ENCODE measurements at regions not wholly inside any gene's neighbourhood (a gene's known extent, or its start where the extent isn't known, plus 50 kb on each side); places are given as distances from the start of the nearest gene placed in this dataset.

DNA sequence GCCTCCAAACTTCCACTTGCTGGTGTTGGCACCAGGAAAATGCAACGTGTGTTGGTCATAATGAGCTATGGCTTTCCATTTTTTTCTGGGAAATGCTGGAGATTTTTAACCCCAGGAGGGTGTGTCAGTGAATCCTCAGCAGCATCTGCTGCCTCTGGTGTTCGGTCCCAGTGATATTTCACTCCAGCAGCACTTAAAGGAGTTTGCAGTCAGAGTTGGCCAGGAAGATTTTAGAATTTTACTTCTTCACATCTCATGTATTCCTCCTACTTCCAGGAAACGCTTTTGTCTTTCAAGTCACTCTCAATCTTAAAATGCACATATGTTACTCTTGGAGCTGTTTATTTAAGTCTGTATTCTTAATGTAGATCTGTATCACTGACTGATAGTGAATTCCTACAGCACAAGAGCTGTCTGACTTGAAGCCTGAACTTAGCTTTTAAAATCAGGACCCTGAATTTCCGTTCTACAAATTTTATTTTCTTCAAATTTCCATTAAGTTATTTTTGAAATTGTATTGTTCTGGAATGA is 903.4 kb upstream of the SLC10A2 start:
- Histone ChIP-seq H3K9me3 (replicated peaks in 1 of 3) (no peaks in the 10 kb centered on the region), H3K27ac (no peak overlapping the region), H3K27me3 (no peaks in the 10 kb centered on the region), H3K36me3 (replicated peaks in 1 of 2) (no peaks in the 10 kb centered on the region), H3K4me1 (replicated peaks in 1 of 2) (no peaks in the 10 kb centered on the region), H3K4me3 (no peak overlapping the region)
- intact Hi-C loops (cut with DNase I), result no loop called here
- WGBS, 4 donors, result 54 to 65% (median 62%) methylated on average over 4 of the region's 4 CpGs
- TF ChIP-seq, protein P1, sequence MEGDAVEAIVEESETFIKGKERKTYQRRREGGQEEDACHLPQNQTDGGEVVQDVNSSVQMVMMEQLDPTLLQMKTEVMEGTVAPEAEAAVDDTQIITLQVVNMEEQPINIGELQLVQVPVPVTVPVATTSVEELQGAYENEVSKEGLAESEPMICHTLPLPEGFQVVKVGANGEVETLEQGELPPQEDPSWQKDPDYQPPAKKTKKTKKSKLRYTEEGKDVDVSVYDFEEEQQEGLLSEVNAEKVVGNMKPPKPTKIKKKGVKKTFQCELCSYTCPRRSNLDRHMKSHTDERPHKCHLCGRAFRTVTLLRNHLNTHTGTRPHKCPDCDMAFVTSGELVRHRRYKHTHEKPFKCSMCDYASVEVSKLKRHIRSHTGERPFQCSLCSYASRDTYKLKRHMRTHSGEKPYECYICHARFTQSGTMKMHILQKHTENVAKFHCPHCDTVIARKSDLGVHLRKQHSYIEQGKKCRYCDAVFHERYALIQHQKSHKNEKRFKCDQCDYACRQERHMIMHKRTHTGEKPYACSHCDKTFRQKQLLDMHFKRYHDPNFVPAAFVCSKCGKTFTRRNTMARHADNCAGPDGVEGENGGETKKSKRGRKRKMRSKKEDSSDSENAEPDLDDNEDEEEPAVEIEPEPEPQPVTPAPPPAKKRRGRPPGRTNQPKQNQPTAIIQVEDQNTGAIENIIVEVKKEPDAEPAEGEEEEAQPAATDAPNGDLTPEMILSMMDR (IDR thresholded peaks at IDR 0.05), result no peak
- no peak for TF ChIP-seq POLR2A (IDR thresholded peaks at IDR 0.05)
- DNase-seq, result no peak

DNA sequence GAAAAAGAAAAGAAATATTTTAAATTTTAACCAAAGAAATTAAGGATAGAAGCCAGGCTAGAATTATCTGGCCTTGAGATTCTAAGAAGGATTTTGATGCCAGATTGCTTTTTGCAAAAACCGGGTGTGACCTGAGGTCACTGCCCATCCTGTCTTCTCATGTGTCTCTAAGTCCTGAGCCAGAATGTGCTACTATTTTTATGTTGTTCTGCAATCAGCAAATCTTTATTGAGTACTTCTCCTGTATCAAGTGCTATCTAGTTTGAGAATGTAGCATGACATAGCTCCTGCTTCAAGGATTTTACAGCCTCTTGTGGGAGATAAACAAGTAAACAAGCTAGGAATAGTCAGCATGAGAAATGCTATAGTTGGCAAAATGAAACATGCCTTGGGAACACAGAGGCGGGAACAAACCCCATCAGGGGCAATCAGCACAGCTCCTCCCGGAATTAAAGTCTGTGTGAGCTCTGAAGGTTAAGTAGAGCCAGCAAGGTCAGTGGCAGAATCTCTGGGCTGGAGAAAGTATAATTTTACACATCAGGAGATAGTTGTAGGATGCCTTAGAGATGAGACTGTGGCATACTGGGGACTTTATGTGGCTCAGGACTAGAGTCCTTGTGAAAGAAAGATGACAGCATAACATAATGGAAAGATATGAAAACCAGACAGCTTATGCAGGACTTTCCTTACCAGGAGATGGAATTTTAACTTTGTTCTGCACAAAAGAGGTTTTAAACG is 899.5 kb upstream of the SLC10A2 start:
- no peak for DNase-seq
- no peak overlapping the region for H3K4me3 ChIP-seq
- no peaks in the 10 kb centered on the region for H3K4me1 ChIP-seq (replicated peaks in 1 of 2)
- H3K27ac ChIP-seq, result no peak overlapping the region
- no peaks in the 10 kb centered on the region for H3K27me3 ChIP-seq
- intact Hi-C loops (cut with DNase I), result no loop called here
- H3K9me3 ChIP-seq (replicated peaks in 1 of 3), result no peaks in the 10 kb centered on the region
- H3K36me3 ChIP-seq (replicated peaks in 1 of 2), result no peaks in the 10 kb centered on the region
- TF ChIP-seq, protein P1 (IDR thresholded peaks at IDR 0.05), result no peak
- TF ChIP-seq POLR2A (IDR thresholded peaks at IDR 0.05), result no peak
- 33 to 42% (median 39%) methylated on average over 4 of the region's 4 CpGs for WGBS, 4 donors

DNA sequence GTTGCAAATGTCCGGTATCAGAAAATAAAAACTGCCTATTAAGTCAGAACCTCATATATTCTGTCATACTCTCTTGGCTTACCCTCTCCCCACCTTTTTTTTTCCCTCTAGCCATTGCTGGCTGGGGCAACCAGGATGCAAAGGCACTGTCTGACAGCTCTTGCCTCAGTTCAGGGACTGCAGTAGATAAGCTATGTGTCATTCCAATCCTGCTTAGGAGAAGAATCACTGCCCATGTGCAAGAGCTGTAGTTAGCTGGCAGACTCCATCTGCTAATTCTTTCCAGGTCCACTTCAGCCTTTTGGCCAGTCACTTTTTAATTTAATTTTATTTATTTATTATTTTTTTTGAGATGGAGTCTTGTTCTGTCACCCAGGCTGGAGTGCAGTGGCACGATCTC is 895.6 kb upstream of the SLC10A2 start:
- no peak for DNase-seq
- no peak overlapping the region for H3K4me3 ChIP-seq
- no peaks in the 10 kb centered on the region for H3K27me3 ChIP-seq
- H3K4me1 ChIP-seq (replicated peaks in 1 of 2), result no peaks in the 10 kb centered on the region
- intact Hi-C loops (cut with DNase I), result no loop called here
- no peaks in the 10 kb centered on the region for H3K36me3 ChIP-seq (replicated peaks in 1 of 2)
- H3K27ac ChIP-seq, result no peak overlapping the region
- TF ChIP-seq, protein P1 (IDR thresholded peaks at IDR 0.05), result no peak
- no peak for TF ChIP-seq POLR2A (IDR thresholded peaks at IDR 0.05)
- H3K9me3 ChIP-seq (replicated peaks in 1 of 3), result no peaks in the 10 kb centered on the region
- 88 to 96% (median 91%) methylated on average over 2 of the region's 2 CpGs for WGBS, 4 donors

DNA sequence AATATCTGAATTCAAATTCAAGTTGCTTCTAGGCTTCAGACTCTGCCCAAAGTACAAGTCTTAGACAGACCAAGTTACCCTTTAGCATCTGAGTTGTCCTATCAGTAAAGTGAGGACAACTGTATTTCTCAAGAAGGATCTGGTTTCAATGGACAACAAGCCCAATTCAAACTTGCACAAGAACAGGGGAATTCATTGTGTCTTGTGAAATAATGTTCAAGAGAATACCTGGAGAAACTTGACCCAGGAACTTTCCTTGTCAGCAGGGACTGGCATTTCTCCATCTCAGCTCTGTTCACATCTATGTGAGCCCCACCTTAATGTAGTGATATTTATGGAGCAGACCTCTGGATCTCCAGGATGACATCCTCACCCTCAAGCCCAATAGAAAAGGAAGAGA is 894.9 kb upstream of the SLC10A2 start:
- no peaks in the 10 kb centered on the region for H3K27me3 ChIP-seq
- H3K27ac ChIP-seq, result no peak overlapping the region
- no peaks in the 10 kb centered on the region for H3K9me3 ChIP-seq (replicated peaks in 1 of 3)
- intact Hi-C loops (cut with DNase I), result no loop called here
- no peaks in the 10 kb centered on the region for H3K36me3 ChIP-seq (replicated peaks in 1 of 2)
- TF ChIP-seq, protein P1 (IDR thresholded peaks at IDR 0.05), result no peak
- TF ChIP-seq POLR2A (IDR thresholded peaks at IDR 0.05), result no peak
- no peak for DNase-seq
- no peaks in the 10 kb centered on the region for H3K4me1 ChIP-seq (replicated peaks in 1 of 2)
- no peak overlapping the region for H3K4me3 ChIP-seq
